T-cell (primary cell): ENCODE measurements at regions not wholly inside any gene's neighbourhood (a gene's known extent, or its start where the extent isn't known, plus 50 kb on each side); places are given as distances from the start of the nearest gene placed in this dataset.

Experiments
- ATAC-seq, 4 experiments: fragments of 200-7000 bp in 3 of 4; fragments of 150-1000 bp in 1 of 4; cut with Tn5 transposase; replicated peaks in 1 of 4; 1 replicate in 3 of 4; 2 replicates in 1 of 4; pipeline ENCODE4 v1.10.0; 2021; ENCODE audit warnings: moderate library complexity in 3 of 4, mild to moderate bottlenecking in 2 of 4, moderate number of reproducible peaks in 1 of 4
- CTCF ChIA-PET, 2 donors: fragments of 300-600 bp; sonication (Branson Sonifier 250); formaldehyde crosslinking; loops; one replicate each; lab custom pipeline; 2022; ENCODE audit warnings: antibody characterized with exemption in 2 of 2; lab: Charles Lee
- POLR2A ChIA-PET, 2 donors: fragments of 300-600 bp; sonication (Branson Sonifier 250); formaldehyde crosslinking; loops; one replicate each; lab custom pipeline; 2022; ENCODE audit warnings: antibody characterized with exemption in 2 of 2; lab: Charles Lee
- DNase-seq, 35 experiments: peaks; one replicate each; pipeline versions ENCODE4 v3.0.0 to v3.0.0-alpha.2; 2013 to 2023
- H3K27ac ChIP-seq: one replicate; pipeline ENCODE4 v1.5.1; 2013; ENCODE audit warnings: low read length
- H3K27me3 ChIP-seq, 2 experiments: replicated peaks in 1 of 2; 1 replicate in 1 of 2; 2 replicates in 1 of 2; pipeline versions ENCODE4 v1.6.1 to v1.7.0; 2013; ENCODE audit warnings: low read length in 1 of 2, mixed read lengths in 1 of 2; ENCODE audit not compliant: control insufficient read depth in 2 of 2, insufficient read depth in 2 of 2; ENCODE audit errors: extremely low read depth in 1 of 2
- H3K36me3 ChIP-seq, 2 donors: 1 replicate in 1 of 2; 2 replicates in 1 of 2; pipeline versions ENCODE4 v1.6.1 to v1.7.0; 2013; ENCODE audit warnings: low read length in 1 of 2; ENCODE audit not compliant: control insufficient read depth in 2 of 2, insufficient read depth in 1 of 2; ENCODE audit errors: extremely low read depth in 1 of 2
- H3K4me1 ChIP-seq, 2 experiments: 1 replicate in 1 of 2; 2 replicates in 1 of 2; pipeline versions ENCODE4 v1.6.1 to v1.7.0; 2013; ENCODE audit warnings: low read length in 2 of 2, mixed read lengths in 1 of 2; ENCODE audit not compliant: insufficient read depth in 2 of 2, control insufficient read depth in 1 of 2; ENCODE audit errors: extremely low read depth in 1 of 2
- H3K4me3 ChIP-seq, 2 donors: 1 replicate in 1 of 2; 2 replicates in 1 of 2; pipeline versions ENCODE4 v1.5.1 to v1.7.0; 2013; ENCODE audit warnings: mild to moderate bottlenecking in 2 of 2, low read length in 1 of 2, moderate library complexity in 1 of 2; ENCODE audit not compliant: control insufficient read depth in 1 of 2; ENCODE audit errors: extremely low read depth in 1 of 2
- H3K9me3 ChIP-seq: 2 replicates; pipeline ENCODE4 v1.7.0; 2013
- H3K27ac Mint-ChIP-seq, 2 donors: one replicate each; pipeline ENCODE4 v1.8.0; 2020 to 2021; ENCODE audit warnings: mild to moderate bottlenecking in 2 of 2, mixed read lengths in 2 of 2
- H3K27me3 Mint-ChIP-seq, 2 donors: one replicate each; pipeline ENCODE4 v1.8.0; 2021 to 2022; ENCODE audit warnings: mixed read lengths in 2 of 2
- H3K36me3 Mint-ChIP-seq: one replicate; pipeline ENCODE4 v1.8.0; 2021; ENCODE audit warnings: mixed read lengths
- H3K4me1 Mint-ChIP-seq, 3 donors: one replicate each; pipeline ENCODE4 v1.8.0; 2020 to 2022; ENCODE audit warnings: mixed read lengths in 3 of 3, mild to moderate bottlenecking in 1 of 3
- H3K4me3 Mint-ChIP-seq, 3 donors: one replicate each; pipeline ENCODE4 v1.8.0; 2020 to 2022; ENCODE audit warnings: mild to moderate bottlenecking in 3 of 3, mixed read lengths in 3 of 3, moderate library complexity in 3 of 3
- H3K9me3 Mint-ChIP-seq, 3 donors: one replicate each; pipeline ENCODE4 v1.8.0; 2020 to 2022; ENCODE audit warnings: mixed read lengths in 3 of 3
- WGBS: methylation state at CpG from one replicate; pipeline ENCODE4 v1.1.5; 2013; ENCODE audit warnings: missing lambda C conversion rate; ENCODE audit not compliant: insufficient coverage; 5-methylcytosine and 5-hydroxymethylcytosine counted together

DNA sequence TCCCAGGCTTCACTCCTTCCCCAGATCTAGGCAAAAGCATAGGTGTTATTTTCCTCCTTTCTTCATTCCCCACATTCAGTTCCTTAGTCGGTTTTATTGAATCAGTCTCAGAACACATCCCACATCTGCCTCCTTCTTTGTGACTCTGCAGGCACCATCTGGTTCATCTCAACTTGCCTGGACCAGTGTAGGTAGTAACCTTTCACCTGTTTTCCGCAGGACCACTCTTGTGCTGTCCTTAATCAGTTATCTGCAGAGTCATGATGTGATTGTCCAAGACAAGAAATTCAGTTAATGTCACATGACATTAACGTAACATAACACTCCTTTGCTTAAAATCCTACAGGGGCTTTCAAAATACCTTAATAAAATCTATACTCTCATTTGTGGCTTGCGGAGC lies 174.6 kb downstream of the CHRM3 start:
- H3K9me3 Mint-ChIP-seq = no peaks in the 10 kb centered on the region
- ChIA-PET POLR2A (no interaction called here), CTCF (interaction anchor here in 1 of 2 donors (0.6 kb wide), 1 partner anchor 340 kb away, joined by 3 read pairs; no protein-coding TSS in a partner anchor)
- H3K9me3 ChIP-seq = no peaks in the 10 kb centered on the region
- DNase-seq (no peak), ATAC-seq (no peak)
- no peaks in the 10 kb centered on the region for H3K4me1 ChIP-seq
- H3K27me3 Mint-ChIP-seq = peaks cover 5% of the 10 kb centered on the region in 2 donors
- no peaks in the 10 kb centered on the region for H3K36me3 ChIP-seq
- H3K4me3 Mint-ChIP-seq = no peak overlapping the region
- peaks cover 0 to under 1% of the 10 kb centered on the region in 2 experiments for H3K27me3 ChIP-seq
- H3K4me3 ChIP-seq = no peak overlapping the region
- WGBS = 84% methylated on average over 3 of the region's 4 CpGs
- H3K27ac Mint-ChIP-seq = no peak overlapping the region
- H3K4me1 Mint-ChIP-seq = peaks cover 11 to 17% (median 14%) of the 10 kb centered on the region in 3 donors
- no peaks in the 10 kb centered on the region for H3K36me3 Mint-ChIP-seq
- H3K27ac ChIP-seq = no peak overlapping the region

- H3K4me1 Mint-ChIP-seq = peaks cover 11 to 17% (median 14%) of the 10 kb centered on the region in 3 donors
- no peaks in the 10 kb centered on the region for H3K36me3 ChIP-seq
- no peaks in the 10 kb centered on the region for H3K9me3 Mint-ChIP-seq
- no peaks in the 10 kb centered on the region for H3K4me1 ChIP-seq
- H3K4me3 ChIP-seq = no peak overlapping the region
- H3K36me3 Mint-ChIP-seq = no peaks in the 10 kb centered on the region
- H3K9me3 ChIP-seq = no peaks in the 10 kb centered on the region
- peaks cover 5% of the 10 kb centered on the region in 2 donors for H3K27me3 Mint-ChIP-seq
- ATAC-seq (no peak), DNase-seq (no peak)
- no peak overlapping the region for H3K27ac ChIP-seq
- 83% methylated on average over 1 of the region's 6 CpGs for WGBS
- POLR2A ChIA-PET = no interaction called here
- H3K27me3 ChIP-seq = peaks cover 0 to 2% of the 10 kb centered on the region in 2 experiments
- CTCF ChIA-PET = no interaction called here
- no peak overlapping the region for H3K27ac Mint-ChIP-seq
- H3K4me3 Mint-ChIP-seq = no peak overlapping the region
Observed at GRCh38 chr1:239562095-239562494, 175.7 kb downstream of the CHRM3 start.

GRCh38 chr1:239563681-239564080 lies 177.3 kb downstream of the CHRM3 start:
- Histone ChIP-seq H3K4me3 (no peak overlapping the region), H3K36me3 (no peaks in the 10 kb centered on the region), H3K9me3 (no peaks in the 10 kb centered on the region), H3K27ac (no peak overlapping the region), H3K27me3 (peaks cover 0 to 2% of the 10 kb centered on the region in 2 experiments), H3K4me1 (no peaks in the 10 kb centered on the region)
- 89% methylated on average over 1 of the region's 2 CpGs for WGBS
- ATAC-seq (no peak), DNase-seq (no peak)
- peaks cover 9 to 14% (median 12%) of the 10 kb centered on the region in 3 donors for H3K4me1 Mint-ChIP-seq
- H3K36me3 Mint-ChIP-seq = no peaks in the 10 kb centered on the region
- H3K27ac Mint-ChIP-seq = no peak overlapping the region
- ChIA-PET POLR2A (no interaction called here), CTCF (no interaction called here)
- no peak overlapping the region for H3K4me3 Mint-ChIP-seq
- H3K27me3 Mint-ChIP-seq = peaks cover 5% of the 10 kb centered on the region in 2 donors
- H3K9me3 Mint-ChIP-seq = peaks cover 0 to 5% (median 4%) of the 10 kb centered on the region in 3 donors

GRCh38 chr1:239566074-239566473 lies 179.7 kb downstream of the CHRM3 start:
- H3K27ac ChIP-seq = no peak overlapping the region
- H3K9me3 ChIP-seq = no peaks in the 10 kb centered on the region
- no peak overlapping the region for H3K27ac Mint-ChIP-seq
- peaks cover 0 to 2% of the 10 kb centered on the region in 2 donors for H3K27me3 Mint-ChIP-seq
- 94% methylated on average over 4 of the region's 7 CpGs for WGBS
- no peaks in the 10 kb centered on the region for H3K36me3 Mint-ChIP-seq
- H3K27me3 ChIP-seq = peaks cover 0 to 2% of the 10 kb centered on the region in 2 experiments
- H3K4me1 ChIP-seq = no peaks in the 10 kb centered on the region
- no peak for ATAC-seq
- CTCF ChIA-PET = no interaction called here
- DNase-seq = no peak
- peaks cover 0 to 5% (median 4%) of the 10 kb centered on the region in 3 donors for H3K9me3 Mint-ChIP-seq
- no peaks in the 10 kb centered on the region for H3K36me3 ChIP-seq
- H3K4me1 Mint-ChIP-seq = peaks cover 3 to 8% (median 5%) of the 10 kb centered on the region in 3 donors
- H3K4me3 Mint-ChIP-seq = no peak overlapping the region
- POLR2A ChIA-PET = no interaction called here
- H3K4me3 ChIP-seq = no peak overlapping the region

DNA sequence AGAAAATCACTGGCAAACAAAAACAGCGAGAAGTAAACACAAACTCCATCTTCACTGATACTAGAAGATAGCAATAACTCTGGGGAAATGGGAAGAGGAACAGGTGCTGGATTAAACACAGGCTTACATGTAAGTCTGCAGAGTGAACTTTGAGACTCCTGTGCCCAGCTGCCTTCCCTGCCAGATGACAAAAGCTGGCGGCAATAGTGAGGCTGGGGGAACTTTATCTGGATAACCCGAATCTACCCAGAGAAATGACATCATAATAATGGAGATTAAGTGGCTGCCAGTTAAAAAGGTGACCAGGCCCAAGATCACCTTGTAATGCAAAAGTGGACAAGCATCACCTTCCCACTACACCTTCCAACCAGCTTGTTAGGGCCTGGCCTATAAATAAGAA lies 184.5 kb downstream of the CHRM3 start:
- ATAC-seq = no peak
- Histone ChIP-seq H3K27me3 (peaks cover 0 to 2% of the 10 kb centered on the region in 2 experiments), H3K4me3 (no peak overlapping the region), H3K4me1 (no peaks in the 10 kb centered on the region), H3K27ac (no peak overlapping the region), H3K9me3 (no peaks in the 10 kb centered on the region), H3K36me3 (no peaks in the 10 kb centered on the region)
- H3K27me3 Mint-ChIP-seq = no peaks in the 10 kb centered on the region
- CTCF ChIA-PET = interaction anchor here in 1 of 2 donors (0.9 kb wide), 1 partner anchor 14 kb away, joined by 3 read pairs; no protein-coding TSS in a partner anchor
- no peak overlapping the region for H3K27ac Mint-ChIP-seq
- POLR2A ChIA-PET = no interaction called here
- H3K9me3 Mint-ChIP-seq = peaks cover 0 to 5% (median 4%) of the 10 kb centered on the region in 3 donors
- H3K4me3 Mint-ChIP-seq = no peak overlapping the region
- DNase-seq = no peak
- no CpG with 5 or more reads among the region's 3 CpGs for WGBS
- H3K36me3 Mint-ChIP-seq = no peaks in the 10 kb centered on the region
- peaks cover 0 to 3% (median 2%) of the 10 kb centered on the region in 3 donors for H3K4me1 Mint-ChIP-seq

DNA sequence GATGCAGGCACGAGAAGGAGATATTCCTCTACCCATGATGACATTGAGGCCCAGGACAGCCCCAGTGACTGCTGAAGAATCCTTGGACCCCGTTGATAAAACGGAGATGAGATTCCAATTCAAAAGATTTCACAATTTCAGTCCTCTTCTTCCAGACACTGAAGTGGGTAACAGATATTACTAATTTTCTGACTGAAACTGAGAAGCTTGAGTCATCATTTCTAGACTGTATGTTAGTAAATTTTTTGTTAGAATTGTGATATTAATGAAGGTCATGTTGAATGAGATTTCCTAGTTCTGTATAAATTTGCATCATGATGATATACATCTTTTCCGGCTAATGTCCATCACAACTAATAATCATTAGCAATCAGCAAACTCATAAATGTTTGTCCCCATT lies 185.8 kb downstream of the CHRM3 start:
- no peak overlapping the region for H3K4me3 ChIP-seq
- ChIA-PET CTCF (interaction anchor here in 1 of 2 donors (0.8 kb wide), 1 partner anchor 16 kb away, joined by 3 read pairs; no protein-coding TSS in a partner anchor), POLR2A (no interaction called here)
- no peaks in the 10 kb centered on the region for H3K27me3 ChIP-seq
- ATAC-seq (no peak), DNase-seq (no peak)
- no peaks in the 10 kb centered on the region for H3K9me3 ChIP-seq
- H3K4me1 ChIP-seq = no peaks in the 10 kb centered on the region
- peaks cover 0 to 4% (median 2%) of the 10 kb centered on the region in 3 donors for H3K4me1 Mint-ChIP-seq
- H3K9me3 Mint-ChIP-seq = peaks cover 0 to 5% (median 4%) of the 10 kb centered on the region in 3 donors
- WGBS = no CpG with 5 or more reads among the region's 4 CpGs
- no peaks in the 10 kb centered on the region for H3K36me3 Mint-ChIP-seq
- no peak overlapping the region for H3K4me3 Mint-ChIP-seq
- H3K27me3 Mint-ChIP-seq = no peaks in the 10 kb centered on the region
- H3K36me3 ChIP-seq = no peaks in the 10 kb centered on the region
- no peak overlapping the region for H3K27ac Mint-ChIP-seq
- no peak overlapping the region for H3K27ac ChIP-seq
